Cardiac fibroblast (primary cell): ENCODE measurements at regions not wholly inside any gene's neighbourhood (a gene's known extent, or its start where the extent isn't known, plus 50 kb on each side); places are given as distances from the start of the nearest gene placed in this dataset.

Experiments used
- DNase-seq, 2 donors: peaks; one replicate each; pipeline versions ENCODE4 v3.0.0 to v3.0.0-alpha.2; 2010; ENCODE audit warnings: low read depth in 2 of 2
- H3K4me3 ChIP-seq, 2 donors: replicated peaks in 1 of 2; 1 replicate in 1 of 2; 2 replicates in 1 of 2; pipeline ENCODE4 v1.5.1; 2011; ENCODE audit warnings: low read depth in 2 of 2, low read length in 2 of 2, mild to moderate bottlenecking in 2 of 2, moderate library complexity in 1 of 2
- CTCF ChIP-seq: IDR thresholded peaks from one replicate; pipeline ENCODE4 v1.5.1; 2011; ENCODE audit warnings: low read depth, mild to moderate bottlenecking, low read length, inconsistent platforms

- no peak overlapping the region for H3K4me3 ChIP-seq
- no peak for DNase-seq
- no peak for TF ChIP-seq CTCF
These were observed 69.8 kb downstream of the METRNL start for GRCh38 chr17:83149029-83149725.

DNA sequence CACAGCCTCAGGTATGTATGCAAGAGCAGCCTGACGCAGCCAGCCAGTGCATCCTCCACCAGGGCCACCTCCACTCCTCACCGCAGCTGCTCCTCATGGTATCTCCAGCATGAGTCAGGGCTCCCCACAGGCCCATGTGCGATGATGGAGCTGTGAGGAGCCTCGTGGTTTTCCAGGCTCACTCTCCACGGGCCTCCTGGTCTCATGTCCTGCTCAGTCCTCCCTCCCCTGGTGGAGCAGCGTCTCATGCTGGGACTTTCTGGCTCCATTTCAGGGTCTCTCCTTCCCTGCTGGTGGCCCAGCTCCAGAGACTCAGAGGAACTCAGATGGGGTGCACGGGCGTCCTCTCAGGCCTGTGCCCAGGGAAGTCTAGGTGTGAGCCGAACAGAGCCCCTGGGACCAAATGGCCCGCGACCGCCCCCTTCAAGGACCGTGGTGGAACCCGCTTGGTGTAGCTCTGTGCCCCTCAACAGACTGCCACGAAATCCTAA is 70.4 kb downstream of the METRNL start:
- H3K4me3 ChIP-seq = no peak overlapping the region
- TF ChIP-seq CTCF = no peak
- no peak for DNase-seq

GRCh38 chr17:83150369-83151055 is 71.1 kb downstream of the METRNL start:
- DNase-seq = no peak
- H3K4me3 ChIP-seq = no peak overlapping the region
- TF ChIP-seq CTCF = no peak

GRCh38 chr17:83151056-83151441 is 71.6 kb downstream of the METRNL start:
- H3K4me3 ChIP-seq = no peak overlapping the region
- no peak for DNase-seq
- no peak for TF ChIP-seq CTCF

GRCh38 chr17:83151442-83152226 is 72.2 kb downstream of the METRNL start:
- TF ChIP-seq CTCF = no peak
- H3K4me3 ChIP-seq = no peak overlapping the region
- peak in 1 of 2 donors; percentile 11 for DNase-seq

DNA sequence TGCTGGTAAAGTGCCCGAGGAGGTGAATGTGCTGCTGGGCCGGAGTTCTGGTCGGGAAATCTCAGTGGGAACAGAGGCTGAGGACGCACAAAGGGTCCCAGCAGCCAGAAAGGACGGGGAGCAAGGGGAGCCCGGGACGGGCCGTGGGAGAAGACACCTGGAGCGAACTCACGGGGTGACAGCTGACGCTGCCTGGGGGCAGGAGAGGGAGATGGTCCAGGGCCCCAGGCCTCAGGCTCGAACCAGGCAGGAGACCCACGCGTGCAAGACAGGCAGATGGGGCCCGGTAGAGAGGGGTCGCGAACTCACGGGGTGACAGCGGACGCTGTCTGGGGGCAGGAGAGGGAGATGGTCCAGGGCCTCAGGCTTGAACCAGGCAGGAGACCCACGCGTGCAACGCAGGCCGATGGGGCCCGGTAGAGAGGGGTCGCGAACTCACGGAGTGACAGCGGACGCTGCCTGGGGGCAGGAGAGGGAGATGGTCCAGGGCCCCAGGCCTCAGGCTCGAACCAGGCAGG is 72.9 kb downstream of the METRNL start:
- DNase-seq = no peak
- no peak overlapping the region for H3K4me3 ChIP-seq
- TF ChIP-seq CTCF = no peak
